ENCODE measurements at regions not wholly inside any gene's neighbourhood (a gene's known extent, or its start where the extent isn't known, plus 50 kb on each side); places are given as distances from the start of the nearest gene placed in this dataset.

GRCh38 chr18:61136711-61137251 lies 196.4 kb upstream of the CDH20 start:
- Mint-ChIP-seq H3K27me3 (ENCODE audit: low read depth in 3 of 3) (no peaks in the 10 kb centered on the region), H3K4me3 (no peak overlapping the region), H3K36me3 (no peaks in the 10 kb centered on the region), H3K4me1 (no peaks in the 10 kb centered on the region), H3K27ac (no peak overlapping the region), H3K9me3 (peaks cover 0 to 2% (median 0%) of the 10 kb centered on the region in 7 donors)
- no peak for DNase-seq
- Histone ChIP-seq H3K27me3 (ENCODE audit: control insufficient read depth in 2 of 2, insufficient read depth in 2 of 2, low read length in 2 of 2) (no peaks in the 10 kb centered on the region), H3K36me3 (replicated peaks in 1 of 2; ENCODE audit: control insufficient read depth in 1 of 2, insufficient read depth in 2 of 2, low read length in 2 of 2) (no peaks in the 10 kb centered on the region), H3K4me3 (replicated peaks in 1 of 3; ENCODE audit: low read depth in 2 of 3, low read length in 3 of 3) (no peak overlapping the region), H3K9ac (ENCODE audit: insufficient read depth, low read length, poor library complexity, severe bottlenecking) (no peak overlapping the region), H3K4me2 (replicated peaks; ENCODE audit: extremely low read depth, low read length, poor library complexity, severe bottlenecking) (no peak overlapping the region), H2AFZ (ENCODE audit: insufficient read depth, low read depth, low read length, poor library complexity, severe bottlenecking) (no peak overlapping the region), H3K4me1 (ENCODE audit: control insufficient read depth in 1 of 2, insufficient read depth in 2 of 2, low read length in 2 of 2) (no peaks in the 10 kb centered on the region), H3K27ac (ENCODE audit: low read depth in 1 of 2, low read length in 2 of 2) (no peak overlapping the region), H3K79me2 (ENCODE audit: insufficient read depth, low read length) (no peaks in the 10 kb centered on the region), H4K20me1 (ENCODE audit: insufficient read depth, low read length) (no peaks in the 10 kb centered on the region), H3K9me3 (replicated peaks in 1 of 2; ENCODE audit: control insufficient read depth in 1 of 2, insufficient read depth in 1 of 2, low read length in 2 of 2) (no peaks in the 10 kb centered on the region)
- intact Hi-C loops (cut with micrococcal nuclease), result no loop called here
- TF ChIP-seq CTCF (IDR thresholded peaks at IDR 0.05), result no peak
- no CpG with 5 or more reads among the region's 2 CpGs for WGBS (ENCODE audit: insufficient coverage)

GRCh38 chr18:61141691-61142090 lies 191.5 kb upstream of the CDH20 start:
- DNase-seq, result no peak
- Mint-ChIP-seq H3K9me3 (peaks cover 0 to 8% (median under 1%) of the 10 kb centered on the region in 7 donors), H3K4me3 (no peak overlapping the region), H3K4me1 (no peaks in the 10 kb centered on the region), H3K36me3 (no peaks in the 10 kb centered on the region), H3K27me3 (ENCODE audit: low read depth in 3 of 3) (no peaks in the 10 kb centered on the region), H3K27ac (no peak overlapping the region)
- Histone ChIP-seq H3K79me2 (ENCODE audit: insufficient read depth, low read length) (no peaks in the 10 kb centered on the region), H3K36me3 (replicated peaks in 1 of 2; ENCODE audit: control insufficient read depth in 1 of 2, insufficient read depth in 2 of 2, low read length in 2 of 2) (no peaks in the 10 kb centered on the region), H3K27ac (ENCODE audit: low read depth in 1 of 2, low read length in 2 of 2) (no peak overlapping the region), H3K4me1 (ENCODE audit: control insufficient read depth in 1 of 2, insufficient read depth in 2 of 2, low read length in 2 of 2) (no peaks in the 10 kb centered on the region), H3K4me3 (replicated peaks in 1 of 3; ENCODE audit: low read depth in 2 of 3, low read length in 3 of 3) (no peak overlapping the region), H4K20me1 (ENCODE audit: insufficient read depth, low read length) (no peaks in the 10 kb centered on the region), H2AFZ (ENCODE audit: insufficient read depth, low read depth, low read length, poor library complexity, severe bottlenecking) (no peak overlapping the region), H3K9me3 (replicated peaks in 1 of 2; ENCODE audit: control insufficient read depth in 1 of 2, insufficient read depth in 1 of 2, low read length in 2 of 2) (peaks cover 0 to 2% of the 10 kb centered on the region in 2 donors), H3K4me2 (replicated peaks; ENCODE audit: extremely low read depth, low read length, poor library complexity, severe bottlenecking) (no peak overlapping the region), H3K9ac (ENCODE audit: insufficient read depth, low read length, poor library complexity, severe bottlenecking) (no peak overlapping the region), H3K27me3 (ENCODE audit: control insufficient read depth in 2 of 2, insufficient read depth in 2 of 2, low read length in 2 of 2) (no peaks in the 10 kb centered on the region)
- no peak for TF ChIP-seq CTCF (IDR thresholded peaks at IDR 0.05)
- WGBS (ENCODE audit: insufficient coverage), result no CpG with 5 or more reads among the region's 1 CpG
- intact Hi-C loops (cut with micrococcal nuclease), result no loop called here
